ENCODE measurements at regions not wholly inside any gene's neighbourhood (a gene's known extent, or its start where the extent isn't known, plus 50 kb on each side); places are given as distances from the start of the nearest gene placed in this dataset.
"Not testable (repeated sequence)": the region's sequence is repeated elsewhere in the genome, so short reads cannot be mapped to it uniquely, and the experiment has no call there.

DNA sequence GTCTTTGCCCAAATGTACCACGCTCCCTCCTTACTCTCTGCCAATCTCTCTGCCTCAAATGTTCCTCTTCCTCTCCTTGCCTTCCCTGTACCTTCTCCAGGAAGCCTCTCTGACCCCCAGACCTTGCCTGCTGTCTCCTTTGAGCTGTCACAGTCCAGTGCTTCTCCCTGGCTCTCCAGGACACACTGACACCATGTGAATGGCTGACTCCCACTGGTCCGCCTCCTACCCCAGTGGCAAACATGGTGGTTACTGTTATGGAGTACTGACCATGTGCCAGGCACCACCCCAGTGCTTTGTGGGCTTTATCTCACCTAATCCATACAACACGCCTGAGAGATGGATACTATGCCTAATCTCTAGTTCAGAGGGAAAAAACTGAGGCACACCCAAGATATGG is 141.9 kb downstream of the TPRA1 start:
- DNase-seq (ENCODE audit: missing footprints) (peak; percentile 21), ATAC-seq (no peak)
- intact Hi-C loops (cut with DNase I): no loop called here

DNA sequence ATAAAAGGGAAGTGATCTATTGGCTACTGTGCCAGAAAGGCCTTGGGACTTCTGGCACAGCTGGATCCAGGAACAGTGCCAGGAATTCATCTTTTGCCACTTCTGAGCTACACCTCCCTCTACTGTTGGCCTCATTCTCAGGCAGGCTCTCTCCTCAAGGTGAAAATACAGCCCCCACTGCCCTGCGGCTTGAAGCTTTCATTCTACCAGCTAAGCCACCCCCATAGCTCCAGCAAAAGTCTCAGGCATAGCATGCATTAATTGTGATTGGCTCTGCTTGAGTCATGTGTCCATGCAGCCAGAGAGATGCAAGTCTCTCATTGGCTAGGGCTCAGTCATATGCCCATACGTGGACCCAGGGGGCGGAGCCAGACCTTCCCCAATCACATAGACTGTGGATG is 142.4 kb downstream of the TPRA1 start:
- DNase-seq (ENCODE audit: missing footprints) (peak; percentile 18), ATAC-seq (no peak)
- intact Hi-C loops (cut with DNase I): no loop called here

DNA sequence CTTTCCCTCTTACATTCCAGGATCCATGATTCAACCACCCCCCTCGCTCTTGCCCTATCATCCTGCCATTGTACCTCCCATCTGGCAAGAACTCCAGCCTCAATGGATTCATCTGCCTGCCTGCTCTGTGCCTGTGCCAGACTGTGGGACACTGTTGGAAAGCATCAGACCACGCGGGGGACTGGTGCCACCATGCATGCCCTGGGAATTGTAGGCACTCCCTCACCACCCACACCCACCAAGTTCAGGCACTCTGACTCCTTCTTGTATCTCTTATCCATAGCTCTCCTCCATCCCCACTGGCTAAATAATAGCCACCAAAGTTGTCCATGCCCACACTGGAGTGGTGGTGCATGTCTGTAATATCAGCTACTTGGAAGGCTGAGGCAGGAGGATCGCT is 143.8 kb downstream of the TPRA1 start:
- DNase-seq (ENCODE audit: missing footprints) (peak; percentile 15), ATAC-seq (no peak)
- intact Hi-C loops (cut with DNase I): no loop called here

DNA sequence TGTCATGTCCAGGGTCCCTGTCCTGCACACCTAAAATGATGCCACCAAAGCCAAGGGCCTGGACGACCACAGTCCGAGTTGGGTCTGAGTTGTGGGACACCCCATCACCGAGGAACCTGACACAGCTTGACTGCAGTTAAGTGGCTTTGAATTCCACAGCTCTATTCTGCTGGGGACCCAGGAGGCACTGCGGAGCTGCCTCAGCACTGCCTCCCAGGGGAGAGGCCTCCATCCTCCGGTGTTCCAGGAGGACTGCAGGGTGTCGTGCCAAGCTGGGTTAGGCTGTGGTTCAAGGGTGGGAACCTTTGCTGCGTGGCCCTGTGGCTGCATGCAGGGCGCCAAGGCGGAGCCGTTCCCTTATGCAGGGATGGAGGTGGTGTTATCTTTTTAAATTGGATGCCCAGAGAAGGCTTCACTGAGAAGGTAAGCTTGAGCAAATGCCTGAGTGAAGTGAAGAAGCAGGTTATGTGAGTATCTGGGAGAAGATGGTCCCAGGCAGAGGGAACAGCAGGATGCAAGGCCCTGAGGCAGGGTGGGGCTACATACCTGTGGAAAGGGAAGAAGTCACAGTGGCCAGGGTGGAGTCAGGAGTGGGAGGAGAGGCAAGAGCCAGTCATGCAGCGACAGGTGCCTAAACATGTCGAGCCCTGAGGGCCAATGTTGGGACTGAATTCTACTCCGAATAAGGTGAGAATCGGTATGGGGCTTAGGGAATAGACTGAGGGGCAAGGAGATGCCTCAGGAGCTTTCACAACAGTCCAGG is 144.8 kb downstream of the TPRA1 start:
- DNase-seq (ENCODE audit: missing footprints) (peak; percentile 35), ATAC-seq (no peak)
- intact Hi-C loops (cut with DNase I): no loop called here

DNA sequence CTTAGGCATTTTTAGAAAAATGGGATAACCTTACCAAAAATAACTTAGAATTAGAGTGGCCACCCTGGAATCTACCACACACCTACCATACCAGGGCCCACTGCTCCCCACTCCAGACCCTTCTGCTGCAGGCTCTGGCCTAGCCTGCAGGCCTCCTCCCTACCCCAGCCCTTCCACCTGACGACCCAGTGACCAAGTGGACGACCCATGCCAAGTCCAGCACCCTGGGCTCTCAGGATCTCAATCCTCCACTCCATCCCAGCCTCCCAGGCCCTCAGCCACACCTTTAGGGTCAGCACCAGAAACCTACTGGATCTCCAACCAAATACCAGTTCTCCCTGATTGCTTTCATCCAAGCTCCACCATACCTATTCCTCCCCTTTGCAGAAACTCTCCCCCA is 145.8 kb downstream of the TPRA1 start:
- no peak for ATAC-seq
- peak; percentile 25 for DNase-seq (ENCODE audit: missing footprints)
- intact Hi-C loops (cut with DNase I): no loop called here

DNA sequence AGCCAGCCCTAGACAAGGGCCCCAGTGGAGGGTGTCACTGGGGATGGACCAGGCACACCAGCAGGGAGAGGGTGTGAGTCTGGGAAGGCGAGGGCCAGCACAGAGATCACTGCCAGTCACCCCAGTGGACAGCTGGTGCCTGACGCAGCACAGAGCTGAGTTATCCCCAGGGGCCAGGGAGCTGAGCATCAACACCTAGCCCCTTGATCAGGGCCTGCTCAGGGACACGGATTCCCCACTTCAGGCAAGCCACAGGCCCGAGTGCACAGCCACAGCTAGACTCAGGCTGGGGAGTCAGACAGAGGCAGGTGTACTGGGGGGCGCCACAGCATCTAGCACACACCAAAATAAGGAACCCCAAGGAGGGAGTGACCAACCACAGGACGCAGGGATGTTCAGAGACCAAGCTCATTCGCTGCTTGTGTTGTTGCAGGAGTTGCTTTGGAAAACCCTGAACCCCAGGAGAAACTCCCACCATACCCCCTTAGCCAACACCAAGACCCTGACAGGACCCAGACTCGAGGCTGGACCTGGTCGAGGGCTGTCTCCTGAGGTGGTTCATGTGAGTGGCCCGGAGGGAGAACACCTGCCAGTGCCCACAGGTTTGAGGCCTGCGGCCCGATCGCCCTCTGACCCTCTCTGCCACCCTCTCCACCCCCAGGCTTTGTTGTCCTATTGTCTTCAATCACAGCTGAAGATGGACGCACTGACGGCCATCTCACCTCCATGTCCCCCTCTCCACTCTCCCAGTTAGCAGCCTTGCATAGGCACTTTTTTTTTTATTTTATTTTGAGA is 146.8 kb downstream of the TPRA1 start:
- DNase-seq (ENCODE audit: missing footprints) (peak; percentile 42), ATAC-seq (no peak)
- intact Hi-C loops (cut with DNase I): no loop called here

DNA sequence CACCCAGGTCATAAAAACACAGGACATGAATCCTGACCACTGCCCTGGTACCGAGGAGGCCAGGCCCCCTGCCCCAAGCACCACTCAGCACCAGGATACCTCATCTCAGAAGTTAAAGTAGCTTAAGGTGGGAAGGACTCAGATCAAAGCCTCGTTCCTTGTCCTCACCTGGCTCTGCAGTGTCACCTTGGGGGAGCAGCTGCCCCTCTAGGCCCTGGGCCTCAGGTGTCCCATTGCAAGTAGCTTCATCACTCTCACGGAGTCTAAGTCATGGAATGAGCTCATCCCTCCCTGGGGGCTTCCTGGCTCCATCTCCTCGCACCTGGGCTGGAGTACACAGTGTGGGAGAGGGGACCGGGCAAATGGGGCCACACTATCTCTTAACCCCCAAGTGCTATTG is 148.0 kb downstream of the TPRA1 start:
- DNase-seq (ENCODE audit: missing footprints) (peak; percentile 34), ATAC-seq (no peak)
- intact Hi-C loops (cut with DNase I): no loop called here

DNA sequence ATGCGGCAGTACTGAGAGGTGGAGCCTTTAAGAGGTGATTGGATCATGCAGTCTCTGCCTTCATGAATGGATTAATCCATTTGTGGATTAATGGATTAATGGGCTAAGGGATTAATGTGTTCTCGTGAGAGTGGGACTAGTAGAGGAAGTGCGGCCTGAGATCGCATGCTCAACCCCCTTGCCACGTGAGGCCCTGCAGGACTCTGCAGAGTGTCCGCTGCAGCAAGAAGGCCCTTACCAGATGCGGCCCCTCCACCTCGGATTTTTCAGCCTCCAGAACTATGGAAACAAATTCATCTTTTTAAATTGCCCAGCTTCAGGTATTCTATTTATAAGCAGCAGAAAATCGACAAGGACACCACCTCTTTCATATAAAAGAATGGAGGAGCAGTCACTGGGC is 148.8 kb downstream of the TPRA1 start:
- DNase-seq (ENCODE audit: missing footprints) (no peak), ATAC-seq (no peak)
- intact Hi-C loops (cut with DNase I): no loop called here

DNA sequence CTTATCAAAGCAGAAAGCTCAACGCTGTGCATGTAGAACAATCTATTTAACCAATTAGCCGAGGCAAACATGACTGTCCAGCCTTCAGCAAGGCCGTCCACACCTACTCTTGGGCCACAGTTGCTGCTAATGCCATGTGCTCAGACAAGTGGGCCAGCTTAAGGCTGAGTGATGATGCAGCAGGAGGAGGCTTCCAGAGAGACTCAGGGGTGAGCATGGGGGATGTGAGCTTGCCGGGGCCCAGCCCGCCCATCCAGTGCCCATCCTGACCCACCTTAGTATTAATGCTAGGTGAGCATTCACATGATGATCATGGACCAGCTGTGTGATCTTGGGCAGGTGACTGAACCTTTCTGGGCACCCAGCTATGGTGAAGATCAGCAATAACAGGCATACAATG is 150.1 kb downstream of the TPRA1 start:
- intact Hi-C loops (cut with DNase I): no loop called here
- DNase-seq (ENCODE audit: missing footprints): no peak

DNA sequence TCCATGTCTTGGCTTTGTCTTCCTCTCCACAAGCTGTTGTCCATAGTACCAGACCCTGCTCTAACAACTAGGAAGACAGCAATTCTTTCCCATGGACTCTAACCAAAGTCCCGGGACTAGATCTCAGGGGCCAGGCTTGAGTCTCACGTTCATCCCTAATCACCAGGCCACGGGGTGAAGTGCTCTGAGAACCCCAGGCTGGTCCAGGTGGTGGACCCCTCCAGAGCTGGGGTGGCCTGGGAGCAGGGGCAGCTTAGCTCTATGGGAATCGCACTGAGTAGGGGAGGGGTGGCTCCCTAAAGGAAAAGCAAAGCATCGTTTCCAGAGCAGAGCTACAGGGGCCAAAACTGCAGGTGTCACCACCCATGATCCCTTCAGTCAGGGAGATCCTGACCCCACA is 150.9 kb downstream of the TPRA1 start:
- no peak for DNase-seq (ENCODE audit: missing footprints)
- intact Hi-C loops (cut with DNase I): no loop called here
- ATAC-seq: no peak

More for the DNA sequence above, 150.1 kb downstream of the TPRA1 start:
- no peak for ATAC-seq

DNA sequence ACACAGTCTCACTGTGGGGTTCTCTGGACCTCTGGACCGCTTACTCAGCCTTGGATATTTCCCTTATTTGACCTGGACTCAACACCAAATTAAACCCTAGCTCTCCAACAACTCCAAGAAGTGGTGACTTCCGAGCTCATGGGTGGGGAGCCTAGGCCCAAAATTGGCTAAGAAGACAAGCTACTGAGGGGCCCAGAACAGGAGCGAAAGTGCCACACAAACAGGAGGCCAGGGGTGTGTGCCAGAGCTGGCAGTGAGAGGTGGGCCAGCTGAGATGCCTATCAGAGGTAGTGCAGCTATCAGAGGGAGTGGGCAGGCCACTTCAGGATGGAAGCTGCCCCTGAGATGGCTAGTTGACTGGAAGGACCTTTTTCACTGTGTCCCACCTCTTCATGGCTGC is 151.1 kb upstream of the PRR20G start:
- ATAC-seq (no peak), DNase-seq (ENCODE audit: missing footprints) (no peak)
- intact Hi-C loops (cut with DNase I): no loop called here

DNA sequence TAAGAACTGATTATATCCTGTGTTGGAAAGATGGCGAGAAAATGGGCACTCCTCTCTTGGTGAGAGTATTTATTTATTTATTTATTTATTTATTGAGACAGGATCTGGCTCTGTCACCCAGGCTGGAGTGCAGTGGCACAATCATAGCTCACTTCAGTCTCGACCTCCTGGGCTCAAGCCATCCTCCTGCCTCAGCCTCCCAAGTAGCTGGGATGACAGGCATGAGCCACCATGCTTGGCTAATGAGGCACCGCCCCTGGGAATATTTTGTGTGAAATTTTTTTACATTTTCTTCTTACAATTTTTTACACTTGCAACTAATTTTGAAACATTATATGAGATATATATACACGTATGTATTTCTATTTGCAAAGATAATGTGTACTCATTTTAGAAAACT is 150.5 kb upstream of the PRR20G start:
- intact Hi-C loops (cut with DNase I): no loop called here
- DNase-seq (ENCODE audit: missing footprints) (no peak), ATAC-seq (no peak)

DNA sequence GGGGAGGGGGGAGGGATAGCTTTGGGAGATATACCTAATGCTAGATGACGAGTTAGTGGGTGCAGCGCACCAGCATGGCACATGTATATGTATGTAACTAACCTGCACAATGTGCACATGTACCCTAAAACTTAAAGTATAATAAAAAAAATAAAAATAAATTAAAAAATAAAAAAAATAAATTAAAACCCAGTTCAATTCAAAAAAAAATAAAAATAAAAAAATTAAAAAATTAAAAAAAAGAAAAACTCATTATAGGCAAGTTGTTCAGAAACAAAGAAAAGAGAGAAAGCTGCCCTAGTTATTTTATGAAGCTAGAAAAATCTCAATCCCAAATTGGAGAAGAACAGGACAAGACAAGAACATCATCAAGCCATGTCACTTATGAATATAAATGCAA is 147.5 kb upstream of the PRR20G start:
- intact Hi-C loops (cut with DNase I); DNase-seq (ENCODE audit: missing footprints); ATAC-seq: not testable (repeated sequence)

DNA sequence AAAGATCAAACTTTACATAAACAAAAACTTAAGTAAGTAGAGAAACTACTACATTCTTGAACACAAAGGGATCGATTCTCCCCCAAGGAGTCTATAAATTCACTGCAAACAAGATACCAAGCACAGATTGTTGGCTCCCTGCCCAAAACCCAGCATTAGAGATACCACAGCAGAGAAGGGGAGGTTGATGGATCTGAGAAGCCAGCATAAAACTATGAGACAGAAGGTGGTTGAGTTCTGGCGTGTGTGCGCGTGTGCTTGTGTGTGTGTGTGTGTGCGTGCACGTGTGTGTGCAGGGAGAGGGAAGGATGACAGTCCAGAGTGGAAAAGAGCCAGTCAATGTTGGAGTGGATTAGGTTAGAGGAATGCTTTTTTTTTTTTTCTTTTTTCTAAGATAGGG is 143.2 kb upstream of the PRR20G start:
- intact Hi-C loops (cut with DNase I): no loop called here
- ATAC-seq (no peak), DNase-seq (ENCODE audit: missing footprints) (no peak)

DNA sequence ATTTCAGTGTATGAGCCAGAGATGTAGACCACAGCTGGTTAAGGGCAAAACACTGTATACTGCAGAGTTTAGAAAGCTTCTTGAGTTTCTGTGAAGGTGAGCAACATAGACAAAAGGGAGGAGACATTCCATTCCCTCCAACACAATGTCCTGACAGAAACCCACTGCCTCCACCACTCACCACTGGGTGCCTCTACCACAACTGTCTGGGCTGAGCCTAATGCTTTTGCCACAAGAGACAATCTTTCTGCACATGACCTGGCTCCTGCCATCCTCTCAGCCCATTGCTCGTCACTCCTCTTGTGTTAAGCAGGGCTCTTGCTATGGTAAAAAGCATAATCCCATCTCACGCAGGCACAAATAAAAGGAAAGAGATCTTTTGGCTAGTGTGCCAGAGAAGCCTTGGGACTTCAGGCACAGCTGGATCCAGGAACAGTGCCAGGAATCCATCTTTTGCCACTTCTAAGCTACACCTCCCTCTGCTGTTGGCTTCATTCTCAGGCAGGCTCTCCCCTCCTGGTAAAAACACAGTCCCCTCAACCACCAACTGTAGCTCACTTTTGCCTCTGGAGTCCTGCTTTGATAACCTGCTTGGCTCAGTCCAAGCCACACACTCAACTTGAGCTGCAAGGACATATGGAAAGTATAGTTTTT is 140.6 kb upstream of the PRR20G start:
- intact Hi-C loops (cut with DNase I): no loop called here
- ATAC-seq (no peak), DNase-seq (ENCODE audit: missing footprints) (no peak)

DNA sequence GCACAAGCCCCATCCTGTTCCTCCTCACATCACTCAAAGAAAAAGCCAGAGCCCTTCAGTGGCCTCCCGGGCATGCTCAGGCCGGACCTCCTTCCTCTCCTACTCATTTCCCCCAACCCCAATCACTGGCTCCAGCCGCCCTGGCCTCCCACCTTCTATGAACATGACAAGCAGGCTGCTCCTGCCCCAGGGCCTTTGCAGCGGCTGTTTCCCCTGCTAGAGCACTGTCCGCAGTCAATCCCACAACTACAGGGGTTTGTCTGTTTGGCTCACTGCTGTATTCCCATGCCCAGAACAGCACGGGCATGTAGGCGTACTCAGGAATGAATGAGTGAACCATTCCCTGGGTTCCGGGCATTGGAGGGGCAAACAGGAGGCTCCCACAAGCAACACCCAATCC is 139.8 kb upstream of the PRR20G start:
- DNase-seq (ENCODE audit: missing footprints) (no peak), ATAC-seq (no peak)
- intact Hi-C loops (cut with DNase I): no loop called here

DNA sequence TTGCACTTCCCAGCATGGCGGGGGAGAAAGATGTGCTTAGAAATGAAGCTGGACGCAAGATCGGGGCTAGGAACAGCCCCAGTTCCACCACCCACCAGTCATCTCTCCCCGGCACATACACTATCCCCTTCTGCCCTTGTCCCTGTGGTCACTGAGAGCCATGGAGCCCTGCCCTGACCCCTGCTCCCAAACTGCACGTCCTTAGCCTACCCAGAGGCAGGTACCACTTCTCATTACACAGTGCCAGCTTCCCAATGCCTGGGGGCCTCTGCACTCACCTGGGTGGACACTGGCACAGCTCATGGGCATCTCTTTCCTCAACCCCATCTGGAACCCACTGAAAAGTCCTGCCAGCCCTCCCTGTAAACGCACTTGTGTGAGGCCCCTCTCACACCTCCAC is 139.3 kb upstream of the PRR20G start:
- DNase-seq (ENCODE audit: missing footprints): no peak
- intact Hi-C loops (cut with DNase I): no loop called here
- ATAC-seq: no peak

DNA sequence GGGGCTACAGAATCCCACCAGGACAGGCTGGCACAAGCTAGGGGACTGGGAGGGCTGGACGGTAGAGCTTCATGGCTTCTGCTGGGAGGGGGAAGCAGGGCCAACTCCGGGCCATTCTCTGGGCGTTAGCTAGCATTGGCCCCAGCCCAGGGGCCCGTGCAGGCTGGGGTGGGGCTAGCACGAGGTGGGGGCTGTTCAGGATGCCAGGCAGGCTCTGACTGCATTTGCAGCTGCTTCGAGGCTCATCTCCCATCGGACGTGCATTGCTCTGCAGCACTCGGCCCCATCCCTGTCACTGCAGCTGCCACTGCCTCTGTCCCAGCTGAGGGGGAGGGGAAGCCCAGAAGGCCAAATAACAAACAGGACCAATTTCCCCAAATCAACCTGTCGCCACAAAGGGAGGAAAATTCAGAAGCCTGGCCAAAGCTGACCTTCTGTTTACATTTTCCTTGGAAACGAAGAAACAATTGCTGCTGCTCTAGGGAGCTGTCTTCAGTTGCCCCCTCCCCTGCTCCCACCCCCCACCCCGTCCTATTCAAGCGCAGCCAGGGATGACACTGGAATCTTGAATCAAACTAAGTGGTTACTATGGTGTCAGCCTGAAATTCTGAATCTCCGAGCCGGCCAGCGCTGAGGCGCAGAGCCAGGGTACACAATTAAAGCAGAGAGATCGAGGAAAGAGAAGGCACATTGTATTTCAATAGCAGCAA is 138.8 kb upstream of the PRR20G start:
- DNase-seq (ENCODE audit: missing footprints): no peak
- ATAC-seq: no peak
- intact Hi-C loops (cut with DNase I): no loop called here
